HG02852 (cell line): ENCODE measurements at regions not wholly inside any gene's neighbourhood (a gene's known extent, or its start where the extent isn't known, plus 50 kb on each side); places are given as distances from the start of the nearest gene placed in this dataset.

Source experiments
- ATAC-seq: cut with Tn5 transposase; IDR thresholded peaks from one replicate; pipeline ENCODE4 v1.9.1; 2021; ENCODE audit warnings: mild to moderate bottlenecking, moderate library complexity; ENCODE audit not compliant: unreplicated experiment

DNA sequence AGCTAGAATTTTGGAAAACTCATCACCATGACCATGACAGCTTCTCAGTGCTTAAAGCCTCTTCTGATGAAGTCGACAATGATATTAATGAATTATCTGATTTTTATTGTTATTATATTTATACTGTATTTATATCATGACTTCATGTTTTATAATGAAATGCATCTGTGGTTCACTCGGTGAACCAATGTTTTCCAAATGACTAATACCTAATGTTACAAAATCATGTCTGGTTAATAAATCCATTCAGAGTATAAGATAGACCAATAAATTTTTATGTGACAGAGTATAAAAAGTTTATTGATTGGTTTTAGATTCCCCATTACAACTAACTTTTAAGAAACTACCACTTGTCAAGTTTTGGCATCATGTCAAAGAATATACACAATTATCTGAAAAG lies 416.5 kb downstream of the MLLT3 start:
- ATAC-seq = no peak

GRCh38 chr9:20200991-20201431 lies 412.2 kb upstream of the SLC24A2 start:
- no peak for ATAC-seq

GRCh38 chr9:20200581-20200980 lies 411.7 kb upstream of the SLC24A2 start:
- ATAC-seq = no peak

GRCh38 chr9:20199111-20199510 lies 410.3 kb upstream of the SLC24A2 start:
- no peak for ATAC-seq

DNA sequence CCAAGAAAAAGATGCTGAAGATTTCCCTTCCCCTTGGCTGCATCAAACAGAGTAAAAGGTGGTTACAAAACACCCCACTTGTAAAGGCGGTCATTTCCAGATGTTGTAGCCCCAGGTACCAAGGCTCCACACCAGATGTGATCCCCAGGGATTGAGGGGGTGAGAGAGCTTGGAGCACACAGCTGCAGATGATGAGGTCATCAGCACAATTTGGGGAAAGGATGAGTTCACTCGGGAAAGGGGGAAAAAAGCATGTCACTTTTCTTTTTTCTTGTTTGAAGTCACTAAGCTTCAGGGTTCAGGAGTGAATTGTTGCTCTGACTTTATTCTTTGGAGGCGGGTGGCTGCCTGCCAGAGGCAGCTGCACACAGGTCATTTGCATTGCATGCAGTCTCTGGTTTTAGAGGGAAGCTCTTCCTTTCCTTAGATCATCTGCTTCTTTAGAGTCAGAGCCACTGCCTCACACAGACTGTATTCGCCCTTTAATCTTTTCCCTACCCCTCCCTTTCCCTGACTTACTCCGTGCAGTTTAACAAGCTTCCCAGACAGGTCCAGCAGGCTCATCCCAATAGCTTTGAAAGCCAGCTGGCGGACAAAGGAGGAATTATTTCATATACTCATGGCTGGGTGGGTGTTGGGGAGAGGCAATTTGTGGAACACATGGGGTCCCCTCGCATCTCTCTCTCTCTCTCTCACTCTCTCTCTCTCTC lies 409.3 kb upstream of the SLC24A2 start:
- no peak for ATAC-seq

- ATAC-seq = no peak
Observed at GRCh38 chr9:20191228-20191840, 402.5 kb upstream of the SLC24A2 start.

GRCh38 chr9:20189871-20190270 lies 401.0 kb upstream of the SLC24A2 start:
- no peak for ATAC-seq

GRCh38 chr9:20188616-20189369 lies 400.0 kb upstream of the SLC24A2 start:
- ATAC-seq = no peak

GRCh38 chr9:20187318-20187717 lies 398.5 kb upstream of the SLC24A2 start:
- no peak for ATAC-seq

- ATAC-seq = no peak
Observed at GRCh38 chr9:20186823-20187222, 398.0 kb upstream of the SLC24A2 start.

GRCh38 chr9:20186231-20186630 lies 397.4 kb upstream of the SLC24A2 start:
- ATAC-seq = no peak

- ATAC-seq = no peak
Observed at GRCh38 chr9:20184541-20184940, 395.7 kb upstream of the SLC24A2 start.

- ATAC-seq = no peak
Observed at GRCh38 chr9:20178679-20179078, 389.8 kb upstream of the SLC24A2 start.

GRCh38 chr9:20178197-20178596 lies 389.4 kb upstream of the SLC24A2 start:
- ATAC-seq = no peak

DNA sequence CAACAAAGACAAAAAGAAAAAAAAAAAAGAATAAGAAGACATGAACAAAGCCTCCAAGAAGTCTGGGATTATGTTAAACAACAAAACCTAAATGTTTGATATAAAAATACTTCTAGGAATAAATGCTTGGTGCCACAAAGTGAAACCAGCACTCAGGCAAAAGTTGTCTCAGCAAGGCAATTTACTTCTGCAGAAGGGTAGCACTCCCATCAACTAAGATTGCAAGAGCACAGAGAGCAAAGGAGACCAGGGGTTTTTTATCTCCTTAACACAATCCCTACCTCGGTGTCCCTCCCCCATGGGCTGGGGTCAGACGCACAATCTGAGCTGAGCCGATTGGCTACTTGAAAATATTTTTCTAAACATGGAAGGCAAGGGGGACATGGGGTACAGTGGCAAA lies 381.3 kb upstream of the SLC24A2 start:
- ATAC-seq = no peak

DNA sequence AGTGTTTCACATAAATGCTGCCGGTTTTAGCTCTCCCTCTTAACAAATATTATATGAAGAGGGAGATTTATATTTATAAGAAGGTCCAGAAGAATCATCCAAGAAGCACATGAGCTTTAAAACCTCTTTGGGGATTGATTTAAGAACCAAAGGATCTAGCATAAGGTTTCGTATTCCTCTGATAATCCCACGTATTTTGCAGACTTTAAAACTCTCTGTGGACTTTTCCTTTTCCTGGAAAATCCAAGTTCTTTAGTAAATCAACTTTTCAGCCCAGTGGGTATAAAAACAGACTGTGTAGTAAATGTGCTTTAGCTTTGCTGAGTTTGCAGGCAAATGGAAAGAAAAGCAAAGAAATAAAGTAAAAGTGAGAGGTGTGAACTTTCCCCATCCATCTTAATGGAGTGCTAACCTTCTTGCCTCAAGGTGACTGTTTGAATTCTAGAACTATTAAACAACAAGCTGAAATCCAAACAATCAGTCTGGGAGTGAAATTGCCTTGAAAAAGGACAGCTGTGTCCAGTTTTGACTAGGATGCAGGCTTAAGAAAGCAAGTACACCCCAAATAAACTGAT lies 363.4 kb upstream of the SLC24A2 start:
- ATAC-seq = no peak

- ATAC-seq = no peak
Observed at GRCh38 chr9:20148416-20148815, 359.6 kb upstream of the SLC24A2 start.

DNA sequence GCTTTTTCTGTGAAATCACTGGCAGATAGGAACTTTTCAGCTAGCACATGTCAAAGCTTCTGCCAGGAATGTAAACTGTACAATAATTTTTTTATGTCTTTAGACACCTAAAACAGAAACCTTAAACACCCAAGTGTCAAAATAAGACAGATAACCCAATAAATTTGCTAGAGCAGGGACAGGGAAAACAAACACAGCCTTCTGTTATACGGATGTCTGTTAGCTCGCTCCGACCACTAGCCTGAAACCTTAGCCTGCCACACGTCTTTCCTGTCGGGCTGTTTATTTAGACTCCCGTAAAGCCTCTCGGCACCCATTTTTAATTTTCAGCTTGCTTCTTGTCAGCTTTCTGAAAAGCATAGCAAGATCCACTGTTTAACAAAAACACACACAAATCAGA lies 355.4 kb upstream of the SLC24A2 start:
- no peak for ATAC-seq

- ATAC-seq = no peak
Observed at GRCh38 chr9:20139763-20140290, 351.0 kb upstream of the SLC24A2 start.

DNA sequence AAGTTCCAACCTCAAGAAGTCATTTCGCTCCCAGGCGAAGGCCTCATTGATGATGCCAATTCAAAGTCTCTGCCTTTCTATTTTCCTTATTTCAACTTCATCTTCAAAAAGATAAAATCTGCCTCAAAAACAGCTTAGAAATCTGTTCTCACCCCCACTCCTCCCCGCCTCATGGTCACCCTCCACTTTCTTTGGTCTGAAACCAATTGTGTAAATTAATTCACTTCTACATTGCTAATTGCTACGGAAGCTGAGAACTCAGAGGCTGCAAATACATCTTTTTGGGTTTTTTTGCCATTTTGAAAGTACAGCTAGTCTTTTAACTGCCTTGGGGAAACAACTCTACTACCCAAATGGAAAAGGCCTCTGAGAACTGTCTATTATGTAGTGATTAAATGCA lies 350.0 kb upstream of the SLC24A2 start:
- no peak for ATAC-seq

- ATAC-seq = no peak
Observed at GRCh38 chr9:20138116-20138515, 349.3 kb upstream of the SLC24A2 start.
